ENCODE measurements at regions not wholly inside any gene's neighbourhood (a gene's known extent, or its start where the extent isn't known, plus 50 kb on each side); places are given as distances from the start of the nearest gene placed in this dataset.

- POLR2A ChIA-PET: no interaction called here
- FAIRE-seq: no peak
- H3K4me2 ChIP-seq (ENCODE audit: low read depth, low read length): no peak overlapping the region
- no peaks in the 10 kb centered on the region for H3K4me1 ChIP-seq (ENCODE audit: insufficient read depth, low read length)
- H3K9me3 ChIP-seq (ENCODE audit: low read length): no peaks in the 10 kb centered on the region
- no peak overlapping the region for H3K4me3 ChIP-seq (replicated peaks in 1 of 3; ENCODE audit: insufficient read depth in 1 of 3, low read depth in 2 of 3, low read length in 3 of 3)
- H4K20me1 ChIP-seq (ENCODE audit: insufficient read depth, low read length): no peaks in the 10 kb centered on the region
- no peaks in the 10 kb centered on the region for H3K36me3 ChIP-seq (replicated peaks in 1 of 2; ENCODE audit: control insufficient read depth in 1 of 2, insufficient read depth in 2 of 2, low read length in 2 of 2)
- no peak overlapping the region for H3K27ac ChIP-seq (ENCODE audit: extremely low read length, insufficient read depth, low read length)
- intact Hi-C loops (cut with micrococcal nuclease; ENCODE audit: unreplicated experiment): no loop called here
- H3K27me3 ChIP-seq (ENCODE audit: control insufficient read depth in 1 of 2, insufficient read depth in 2 of 2, low read length in 2 of 2): 0 out of 5 replicates have a peak, but pooled peaks cover 2 to 8% of the 10 kb centered on the region in 2 experiments
- no TSS peak for BruUV-seq (replicated peaks)
- in situ Hi-C loops (cut with HindIII; ENCODE audit: extremely low pct_ligation_motif_present, low pct_unique_long_range_greater_than_20kb): no loop called here
- ATAC-seq: no peak
- no peaks in the 10 kb centered on the region for H3K79me2 ChIP-seq (ENCODE audit: insufficient read depth, low read length)
- CTCF ChIA-PET (ENCODE audit: low intra/inter-chr PET ratio, low total read pairs): no interaction called here
- H2AFZ ChIP-seq (ENCODE audit: low read length): no peak overlapping the region
- H3K9ac ChIP-seq (ENCODE audit: insufficient read depth, low read depth, low read length): no peak overlapping the region
- DNase-seq (ENCODE audit: low spot score): no peak
- 45% methylated on average over 8 of the region's 8 CpGs for WGBS (ENCODE audit: low lambda C conversion rate)
- TF ChIP-seq RFX1 (IDR thresholded peaks at IDR 0.05) (peak; percentile 34; the same call in 1 of the 2 replicates), TEAD2 (CRISPR knock-in tag; IDR thresholded peaks at IDR 0.05) (no peak)
These were observed 60.9 kb upstream of the CLMP start for GRCh38 chr11:123255909-123256308.

GRCh38 chr11:123254357-123254756, 59.3 kb upstream of the CLMP start:
- Histone ChIP-seq H3K4me1 (ENCODE audit: insufficient read depth, low read length) (no peaks in the 10 kb centered on the region), H4K20me1 (ENCODE audit: insufficient read depth, low read length) (no peaks in the 10 kb centered on the region), H3K4me2 (ENCODE audit: low read depth, low read length) (no peak overlapping the region), H3K9ac (ENCODE audit: insufficient read depth, low read depth, low read length) (no peak overlapping the region), H3K36me3 (replicated peaks in 1 of 2; ENCODE audit: control insufficient read depth in 1 of 2, insufficient read depth in 2 of 2, low read length in 2 of 2) (no peaks in the 10 kb centered on the region), H3K27me3 (ENCODE audit: control insufficient read depth in 1 of 2, insufficient read depth in 2 of 2, low read length in 2 of 2) (peaks cover 2 to 10% of the 10 kb centered on the region in 2 experiments; a peak in 1 of 5 replicates), H3K27ac (ENCODE audit: extremely low read length, insufficient read depth, low read length) (no peak overlapping the region), H3K79me2 (ENCODE audit: insufficient read depth, low read length) (no peaks in the 10 kb centered on the region), H3K9me3 (ENCODE audit: low read length) (no peaks in the 10 kb centered on the region), H2AFZ (ENCODE audit: low read length) (no peak overlapping the region), H3K4me3 (replicated peaks in 1 of 3; ENCODE audit: insufficient read depth in 1 of 3, low read depth in 2 of 3, low read length in 3 of 3) (no peak overlapping the region)
- TF ChIP-seq TOE1 (CRISPR knock-in tag; IDR thresholded peaks at IDR 0.05): no peak
- TF ChIP-seq ZBTB4 (CRISPR knock-in tag; IDR thresholded peaks at IDR 0.05; ENCODE audit: borderline replicate concordance): no peak
- no peak for TF ChIP-seq MEIS1 (CRISPR knock-in tag; IDR thresholded peaks at IDR 0.05; ENCODE audit: borderline replicate concordance)
- BruUV-seq (replicated peaks): no TSS peak
- ATAC-seq: no peak
- in situ Hi-C loops (cut with HindIII; ENCODE audit: extremely low pct_ligation_motif_present, low pct_unique_long_range_greater_than_20kb): no loop called here
- CTCF ChIA-PET (ENCODE audit: low intra/inter-chr PET ratio, low total read pairs): no interaction called here
- FAIRE-seq: no peak
- 6% methylated on average over 3 of the region's 3 CpGs for WGBS (ENCODE audit: low lambda C conversion rate)
- intact Hi-C loops (cut with micrococcal nuclease; ENCODE audit: unreplicated experiment): no loop called here
- DNase-seq (ENCODE audit: low spot score): no peak
- POLR2A ChIA-PET: no interaction called here

Data from HepG2 (cell line).